H9 (cell line): ENCODE measurements at regions not wholly inside any gene's neighbourhood (a gene's known extent, or its start where the extent isn't known, plus 50 kb on each side); places are given as distances from the start of the nearest gene placed in this dataset.

Experiments used
- DNase-seq: peaks from one replicate; pipeline ENCODE4 v3.0.0-alpha.2; 2017
- H2AFZ ChIP-seq: one replicate; pipeline ENCODE4 v1.6.1; 2013; ENCODE audit warnings: mild to moderate bottlenecking, low read length, control low read depth, moderate library complexity
- H2AK5ac ChIP-seq: 2 replicates; pipeline ENCODE4 v1.6.1; 2013; ENCODE audit warnings: low read length, control low read depth, mixed read lengths; ENCODE audit not compliant: insufficient read length
- H2BK120ac ChIP-seq: one replicate; pipeline ENCODE4 v1.6.1; 2013; ENCODE audit warnings: low read depth, mild to moderate bottlenecking, low read length, control low read depth, inconsistent platforms; ENCODE audit not compliant: poor library complexity, severe bottlenecking
- H2BK12ac ChIP-seq: 2 replicates; pipeline ENCODE4 v1.6.1; 2013; ENCODE audit warnings: low read length, control low read depth, mixed read lengths, low read depth; ENCODE audit not compliant: insufficient read length
- H2BK15ac ChIP-seq: 2 replicates; pipeline ENCODE4 v1.6.1; 2013; ENCODE audit warnings: low read depth, low read length, control low read depth
- H2BK20ac ChIP-seq: one replicate; pipeline ENCODE4 v1.6.1; 2013; ENCODE audit warnings: low read depth, mild to moderate bottlenecking, low read length, control low read depth, inconsistent platforms; ENCODE audit not compliant: poor library complexity, severe bottlenecking
- H2BK5ac ChIP-seq: 2 replicates; pipeline ENCODE4 v1.6.1; 2013; ENCODE audit warnings: low read length, control low read depth, mixed read lengths; ENCODE audit not compliant: insufficient read length
- H3K14ac ChIP-seq: 2 replicates; pipeline ENCODE4 v1.6.1; 2013; ENCODE audit warnings: low read length, control low read depth; ENCODE audit not compliant: insufficient read depth
- H3K18ac ChIP-seq: 2 replicates; pipeline ENCODE4 v1.6.1; 2013; ENCODE audit warnings: low read depth, mild to moderate bottlenecking, mixed read lengths, low read length, control low read depth; ENCODE audit not compliant: insufficient read length
- H3K23ac ChIP-seq: 2 replicates; pipeline ENCODE4 v1.6.1; 2013; ENCODE audit warnings: low read length, control low read depth, mixed read lengths, low read depth; ENCODE audit not compliant: insufficient read length
- H3K23me2 ChIP-seq: 2 replicates; pipeline ENCODE4 v1.6.1; 2013; ENCODE audit warnings: low read depth, mild to moderate bottlenecking, mixed read lengths, low read length, control low read depth; ENCODE audit not compliant: insufficient read length, poor library complexity, severe bottlenecking
- H3K27ac ChIP-seq: 2 replicates; pipeline ENCODE4 v1.5.1; 2013; ENCODE audit warnings: low read length, control low read depth, mixed read lengths, low read depth; ENCODE audit not compliant: insufficient read length
- H3K27me3 ChIP-seq: 2 replicates; pipeline ENCODE4 v1.6.1; 2013; ENCODE audit warnings: low read length, control low read depth, inconsistent platforms; ENCODE audit not compliant: insufficient read depth
- H3K4ac ChIP-seq: 2 replicates; pipeline ENCODE4 v1.6.1; 2013; ENCODE audit warnings: low read depth, mild to moderate bottlenecking, control low read depth, inconsistent platforms, low read length, moderate library complexity
- H3K4me1 ChIP-seq: 2 replicates; pipeline ENCODE4 v1.6.1; 2013; ENCODE audit warnings: low read length, control low read depth, inconsistent platforms; ENCODE audit not compliant: insufficient read depth
- H3K4me2 ChIP-seq: 2 replicates; pipeline ENCODE4 v1.6.1; 2013; ENCODE audit warnings: low read length, control low read depth, mixed read lengths; ENCODE audit not compliant: insufficient read length, insufficient read depth
- H3K56ac ChIP-seq: 2 replicates; pipeline ENCODE4 v1.6.1; 2013; ENCODE audit warnings: low read depth, mild to moderate bottlenecking, mixed read lengths, low read length, control low read depth; ENCODE audit not compliant: insufficient read length
- H3K79me1 ChIP-seq: 2 replicates; pipeline ENCODE4 v1.6.1; 2013; ENCODE audit warnings: low read depth, mild to moderate bottlenecking, moderate library complexity, low read length, control low read depth, inconsistent platforms; ENCODE audit not compliant: insufficient read depth, poor library complexity, severe bottlenecking
- H3K79me2 ChIP-seq: 2 replicates; pipeline ENCODE4 v1.6.1; 2013; ENCODE audit warnings: low read length, control low read depth, inconsistent platforms; ENCODE audit not compliant: insufficient read depth
- H3K9ac ChIP-seq: 2 replicates; pipeline ENCODE4 v1.6.1; 2013; ENCODE audit warnings: low read length, control low read depth, mixed read lengths; ENCODE audit not compliant: insufficient read length; ENCODE audit errors: extremely low read depth
- H3K9me3 ChIP-seq: one replicate; pipeline ENCODE4 v1.6.1; 2013; ENCODE audit warnings: low read depth, low read length, inconsistent platforms; ENCODE audit not compliant: control insufficient read depth
- H3T11ph ChIP-seq: one replicate; pipeline ENCODE4 v1.6.1; 2013; ENCODE audit warnings: mild to moderate bottlenecking, low read length, control low read depth, inconsistent platforms
- H4K20me1 ChIP-seq: one replicate; pipeline ENCODE4 v1.6.1; 2013; ENCODE audit not compliant: control insufficient read depth, insufficient read length, insufficient read depth
- H4K5ac ChIP-seq: 2 replicates; pipeline ENCODE4 v1.6.1; 2013; ENCODE audit warnings: low read depth, mild to moderate bottlenecking, mixed read lengths, low read length, control low read depth; ENCODE audit not compliant: insufficient read length
- H4K8ac ChIP-seq: replicated peaks from 2 replicates; pipeline ENCODE4 v1.6.1; 2013; ENCODE audit warnings: low read length, control low read depth, mixed read lengths, low read depth; ENCODE audit not compliant: insufficient read length
- H4K91ac ChIP-seq: 2 replicates; pipeline ENCODE4 v1.6.1; 2013; ENCODE audit warnings: low read depth, mild to moderate bottlenecking, moderate library complexity, mixed read lengths, low read length, control low read depth; ENCODE audit not compliant: insufficient read length
- H3K27ac Mint-ChIP-seq, 3 experiments: 2 replicates in 2 of 3; 3 replicates in 1 of 3; pipeline ENCODE4 v1.8.0; 2020 to 2021; ENCODE audit warnings: mixed read lengths in 3 of 3, mild to moderate bottlenecking in 1 of 3, moderate library complexity in 1 of 3
- H3K27me3 Mint-ChIP-seq: 2 replicates; pipeline ENCODE4 v1.8.0; 2021; ENCODE audit warnings: low read depth, mild to moderate bottlenecking, moderate library complexity, mixed read lengths
- H3K36me3 Mint-ChIP-seq, 3 experiments: 2 replicates in 2 of 3; 3 replicates in 1 of 3; pipeline ENCODE4 v1.8.0; 2020 to 2021; ENCODE audit warnings: low read depth in 3 of 3, mixed read lengths in 3 of 3; ENCODE audit not compliant: insufficient read depth in 1 of 3
- H3K4me1 Mint-ChIP-seq, 2 experiments: 2 replicates each; pipeline ENCODE4 v1.8.0; 2020; ENCODE audit warnings: mixed read lengths in 2 of 2
- H3K4me3 Mint-ChIP-seq, 2 experiments: 2 replicates in 1 of 2; 3 replicates in 1 of 2; pipeline ENCODE4 v1.8.0; 2020 to 2021; ENCODE audit warnings: mild to moderate bottlenecking in 2 of 2, mixed read lengths in 2 of 2, moderate library complexity in 1 of 2
- H3K9me3 Mint-ChIP-seq, 2 experiments: 2 replicates in 1 of 2; 3 replicates in 1 of 2; pipeline ENCODE4 v1.8.0; 2020; ENCODE audit warnings: mild to moderate bottlenecking in 2 of 2, mixed read lengths in 2 of 2, moderate library complexity in 1 of 2
- CTCF ChIP-seq: fragments of 200-600 bp; sonication (generic); conservative IDR thresholded peaks from 3 replicates; pipeline ENCODE4 v1.8.0; 2021; ENCODE audit warnings: antibody characterized with exemption, mild to moderate bottlenecking
- WGBS: extraction: QIAGEN DNeasy Blood & Tissue Kit; methylation state at CpG from one replicate; pipeline ENCODE4 v1.1.7; 2013; ENCODE audit warnings: missing lambda C conversion rate, low lambda C conversion rate, mixed read lengths; ENCODE audit not compliant: insufficient read length; ENCODE audit errors: extremely low coverage; 5-methylcytosine and 5-hydroxymethylcytosine counted together

GRCh38 chr16:86202760-86203426, 303.9 kb downstream of the IRF8 start:
- H3K23ac ChIP-seq: no peak overlapping the region
- no peak overlapping the region for H3K4me3 Mint-ChIP-seq
- H2BK120ac ChIP-seq: no peak overlapping the region
- no peaks in the 10 kb centered on the region for H3K9me3 ChIP-seq
- no peak overlapping the region for H2BK5ac ChIP-seq
- peaks cover 12% of the 10 kb centered on the region for H3K27me3 Mint-ChIP-seq
- H3K4me1 Mint-ChIP-seq: peaks cover 9 to 44% of the 10 kb centered on the region in 2 experiments
- H3K23me2 ChIP-seq: no peaks in the 10 kb centered on the region
- H2BK12ac ChIP-seq: no peak overlapping the region
- no peak overlapping the region for H3K4ac ChIP-seq
- no CpG with 5 or more reads among the region's 11 CpGs for WGBS
- no peak overlapping the region for H2AK5ac ChIP-seq
- no peak overlapping the region for H3K27ac ChIP-seq
- H3K4me2 ChIP-seq: no peak overlapping the region
- no peaks in the 10 kb centered on the region for H3K79me1 ChIP-seq
- no peaks in the 10 kb centered on the region; the same call in 1 of the 2 replicates for H3K4me1 ChIP-seq
- H3T11ph ChIP-seq: no peak overlapping the region
- H3K9ac ChIP-seq: no peak overlapping the region
- H2BK15ac ChIP-seq: no peak overlapping the region
- no peaks in the 10 kb centered on the region for H3K79me2 ChIP-seq
- H3K9me3 Mint-ChIP-seq: no peaks in the 10 kb centered on the region
- H3K27ac Mint-ChIP-seq: peak overlapping the region in 1 of 3 experiments; percentile 47; a peak in 1 of 7 replicates
- no peak for TF ChIP-seq CTCF
- H3K36me3 Mint-ChIP-seq: no peaks in the 10 kb centered on the region
- H2BK20ac ChIP-seq: no peak overlapping the region
- H4K8ac ChIP-seq: no peak overlapping the region
- no peaks in the 10 kb centered on the region for H4K20me1 ChIP-seq
- no peak overlapping the region for H3K18ac ChIP-seq
- H3K56ac ChIP-seq: no peak overlapping the region
- no peak overlapping the region for H3K14ac ChIP-seq
- H4K91ac ChIP-seq: no peak overlapping the region
- H3K27me3 ChIP-seq: no peaks in the 10 kb centered on the region
- DNase-seq: no peak
- no peak overlapping the region for H4K5ac ChIP-seq
- H2AFZ ChIP-seq: no peak overlapping the region
